A549 (cell line): ENCODE measurements at regions not wholly inside any gene's neighbourhood (a gene's known extent, or its start where the extent isn't known, plus 50 kb on each side); places are given as distances from the start of the nearest gene placed in this dataset.

Source experiments
- ATAC-seq, 2 experiments: fragments of 200-7000 bp in 1 of 2; fragments of >200 bp in 1 of 2; cut with Nextera tagmentation in 1 of 2; cut with Tn5 transposase in 1 of 2; 3 replicates each; pipeline versions ENCODE4 v1.8.0 to v1.9.1; 2018 to 2020; ENCODE audit warnings: mild to moderate bottlenecking in 1 of 2, moderate library complexity in 1 of 2
- CTCF ChIA-PET: fragments of 300-600 bp; sonication (Branson Sonifier 250); formaldehyde crosslinking; extraction: SDS; loops from one replicate; lab custom pipeline; 2021; ENCODE audit warnings: antibody characterized with exemption, inconsistent platforms; lab: Yijun Ruan, JAX
- POLR2A ChIA-PET: fragments of 350-600 bp; formaldehyde crosslinking; extraction: SDS; loops from one replicate; lab custom pipeline; 2021; ENCODE audit warnings: antibody characterized with exemption, inconsistent platforms; lab: Yijun Ruan, JAX
- DNase-seq, 2 experiments: peaks; one replicate each; pipeline versions ENCODE4 v3.0.0 to v3.0.0-alpha.2; 2011 to 2016; ENCODE audit warnings: low read depth in 1 of 2, low spot score in 1 of 2
- FAIRE-seq: peaks from 2 replicates; lab custom pipeline; 2011; peaks lifted over from hg19 to GRCh38; lab: Jason Lieb, UNC
- H3K27ac ChIP-seq, 2 experiments: fragments of >200 bp; sonication (Bioruptor Twin); formaldehyde crosslinking; 3 replicates each; pipeline ENCODE4 v1.5.1; 2016 to 2017
- H3K4me1 ChIP-seq: fragments of >200 bp; sonication (Bioruptor Twin); formaldehyde crosslinking; 3 replicates; pipeline ENCODE4 v1.6.1; 2016
- H3K4me2 ChIP-seq: fragments of >200 bp; sonication (Bioruptor Twin); formaldehyde crosslinking; 3 replicates; pipeline ENCODE4 v1.6.1; 2016
- H3K4me3 ChIP-seq: fragments of >200 bp; sonication (Bioruptor Twin); formaldehyde crosslinking; 3 replicates; pipeline ENCODE4 v1.5.1; 2016
- H3K9me3 ChIP-seq: fragments of >200 bp; sonication (Bioruptor Twin); formaldehyde crosslinking; 3 replicates; pipeline ENCODE4 v1.6.1; 2016
- ATOH8 ChIP-seq: fragments of 250-450 bp; sonication (Bioruptor Pico); IDR thresholded peaks from 2 replicates; pipeline ENCODE4 v1.5.0; 2020; ENCODE audit warnings: low read depth, mild to moderate bottlenecking, moderate library complexity
- BHLHE40 ChIP-seq: IDR thresholded peaks from 2 replicates; pipeline ENCODE4 v1.6.1; 2012; ENCODE audit warnings: low read depth, low read length, inconsistent platforms
- CBX2 ChIP-seq: fragments of 200-600 bp; sonication (generic); IDR thresholded peaks from 2 replicates; pipeline ENCODE4 v1.6.1; 2016; ENCODE audit warnings: low read depth, mild to moderate bottlenecking, borderline replicate concordance
- CBX8 ChIP-seq: fragments of 200-600 bp; sonication (generic); IDR thresholded peaks from 2 replicates; pipeline ENCODE4 v1.6.1; 2016
- EHMT2 ChIP-seq: fragments of 200-600 bp; sonication (generic); IDR thresholded peaks from 2 replicates; pipeline ENCODE4 v1.6.1; 2016; ENCODE audit warnings: antibody characterized with exemption, low read depth, mild to moderate bottlenecking, moderate library complexity
- FOSB ChIP-seq: fragments of 250-450 bp; sonication (Bioruptor Pico); IDR thresholded peaks from 2 replicates; pipeline ENCODE4 v1.5.0; 2020; ENCODE audit warnings: mild to moderate bottlenecking, moderate library complexity
- HOXA7 ChIP-seq: fragments of 250-450 bp; sonication (Bioruptor Pico); IDR thresholded peaks from 2 replicates; pipeline ENCODE4 v1.5.0; 2020; ENCODE audit warnings: mild to moderate bottlenecking, moderate library complexity
- HOXB13 ChIP-seq: fragments of 250-450 bp; sonication (Bioruptor Pico); IDR thresholded peaks from 2 replicates; pipeline ENCODE4 v1.5.0; 2020; ENCODE audit warnings: low read depth, mild to moderate bottlenecking, moderate library complexity
- HOXB5 ChIP-seq: fragments of 250-450 bp; sonication (Bioruptor Pico); IDR thresholded peaks from 2 replicates; pipeline ENCODE4 v1.5.0; 2020; ENCODE audit warnings: mild to moderate bottlenecking, moderate library complexity
- JUN ChIP-seq, 2 experiments: fragments of >200 bp; sonication (Bioruptor Twin); formaldehyde crosslinking; IDR thresholded peaks; 2 replicates in 1 of 2; 3 replicates in 1 of 2; pipeline ENCODE4 v1.6.1; 2016 to 2017
- JUNB ChIP-seq: fragments of >200 bp; sonication (Bioruptor Twin); formaldehyde crosslinking; IDR thresholded peaks from 2 replicates; pipeline ENCODE4 v1.6.1; 2016
- KDM1A ChIP-seq: fragments of 200-600 bp; sonication (generic); IDR thresholded peaks from 2 replicates; pipeline ENCODE4 v1.6.1; 2016; ENCODE audit warnings: low read depth, mild to moderate bottlenecking
- KDM5A ChIP-seq: fragments of 200-600 bp; sonication (generic); IDR thresholded peaks from 2 replicates; pipeline ENCODE4 v1.6.1; 2016; ENCODE audit warnings: antibody characterized with exemption, mild to moderate bottlenecking
- MAFK ChIP-seq: fragments of 450-650 bp; IDR thresholded peaks from 2 replicates; pipeline ENCODE4 v1.6.1; 2014; ENCODE audit not compliant: partially characterized antibody
- NR3C1 ChIP-seq: fragments of >200 bp; sonication (Bioruptor Twin); formaldehyde crosslinking; IDR thresholded peaks from 3 replicates; pipeline ENCODE4 v1.6.1; 2017
- POLR2A ChIP-seq: IDR thresholded peaks from 2 replicates; pipeline ENCODE4 v1.6.1; 2012; ENCODE audit warnings: mild to moderate bottlenecking, low read length
- POLR2AphosphoS2 ChIP-seq: conservative IDR thresholded peaks from 2 replicates; pipeline ENCODE4 v1.6.1; 2012; ENCODE audit warnings: low read length, improper control_type of control experiment, inconsistent platforms
- RCOR1 ChIP-seq: fragments of 150-350 bp; IDR thresholded peaks from 2 replicates; pipeline ENCODE4 v1.6.1; 2014; ENCODE audit warnings: antibody characterized with exemption, low read length, low read depth
- REST ChIP-seq: fragments of 200-600 bp; sonication (generic); IDR thresholded peaks from 2 replicates; pipeline ENCODE4 v1.6.1; 2016; ENCODE audit warnings: antibody characterized with exemption, mild to moderate bottlenecking, moderate library complexity
- SREBF2 ChIP-seq: fragments of 450-650 bp; IDR thresholded peaks from 2 replicates; pipeline ENCODE4 v1.6.1; 2014; ENCODE audit warnings: mild to moderate bottlenecking, moderate library complexity
- ZFP36 ChIP-seq: fragments of 450-650 bp; IDR thresholded peaks from 2 replicates; pipeline ENCODE4 v1.6.1; 2014; ENCODE audit warnings: borderline replicate concordance; ENCODE audit not compliant: partially characterized antibody
- WGBS: methylation state at CpG from one replicate; pipeline ENCODE4 v1.1.6; 2017; ENCODE audit errors: missing lambda C conversion rate; 5-methylcytosine and 5-hydroxymethylcytosine counted together

GRCh38 chr5:107782561-107783169, 111.9 kb upstream of the EFNA5 start:
- FAIRE-seq, result no peak
- POLR2A ChIA-PET, result no interaction called here
- no peak for ATAC-seq
- no peak overlapping the region for H3K27ac ChIP-seq
- H3K4me2 ChIP-seq, result no peak overlapping the region
- CTCF ChIA-PET, result no interaction called here
- no peak overlapping the region for H3K4me3 ChIP-seq
- DNase-seq, result no peak
- 47% methylated on average over 4 of the region's 4 CpGs for WGBS
- H3K4me1 ChIP-seq, result peaks cover 11% of the 10 kb centered on the region; the same call in 2 of the 3 replicates
- TF ChIP-seq MAFK (peak; percentile 77), JUNB (no peak)
- H3K9me3 ChIP-seq, result peaks cover 7% of the 10 kb centered on the region; the same call in 1 of the 3 replicates

- WGBS, result 6% methylated on average over 1 of the region's 1 CpG
- H3K4me1 ChIP-seq, result peaks cover 11% of the 10 kb centered on the region; the same call in 2 of the 3 replicates
- peaks cover 7% of the 10 kb centered on the region; the same call in 1 of the 3 replicates for H3K9me3 ChIP-seq
- H3K4me2 ChIP-seq, result no peak overlapping the region
- POLR2A ChIA-PET, result no interaction called here
- no peak for TF ChIP-seq ATOH8 (CRISPR knock-in tag)
- no peak for TF ChIP-seq POLR2A
- TF ChIP-seq EHMT2, result no peak
- no peak for TF ChIP-seq POLR2AphosphoS2
- no peak for TF ChIP-seq MAFK
- no peak for TF ChIP-seq SREBF2
- FAIRE-seq, result no peak
- CTCF ChIA-PET, result interaction anchor here (0.5 kb wide), 1 partner anchor 893 kb away, joined by 3 read pairs; no protein-coding TSS in a partner anchor
- no peak for ATAC-seq
- H3K27ac ChIP-seq, result no peak overlapping the region
- H3K4me3 ChIP-seq, result no peak overlapping the region
- no peak for DNase-seq
Measured at GRCh38 chr5:107781451-107781850, 110.7 kb upstream of the EFNA5 start.

DNA sequence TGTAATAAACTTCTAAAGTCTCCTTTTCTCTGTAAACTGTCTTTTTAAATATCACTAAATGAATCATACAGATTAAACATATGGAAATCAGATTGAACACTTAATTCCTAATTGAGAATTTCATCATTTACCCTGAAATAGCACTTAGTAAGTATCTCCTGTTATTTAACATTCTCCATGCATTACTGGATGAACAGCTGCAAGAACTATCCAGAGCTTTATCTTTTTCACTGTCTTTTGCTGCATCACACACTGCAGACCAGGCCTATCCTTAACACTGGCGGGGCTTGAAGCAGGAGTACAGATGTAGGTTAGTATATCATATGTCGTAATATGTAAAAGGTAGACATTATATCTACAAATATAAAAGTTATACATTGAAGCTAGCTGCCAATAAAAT, 108.7 kb upstream of the EFNA5 start:
- CTCF ChIA-PET, result no interaction called here
- POLR2A ChIA-PET, result no interaction called here
- Histone ChIP-seq H3K9me3 (peaks cover 7% of the 10 kb centered on the region; the same call in 1 of the 3 replicates), H3K27ac (no peak overlapping the region), H3K4me3 (no peak overlapping the region), H3K4me2 (no peak overlapping the region), H3K4me1 (peaks cover 11% of the 10 kb centered on the region; the same call in 2 of the 3 replicates)
- 89% methylated on average over 2 of the region's 2 CpGs for WGBS
- DNase-seq, result no peak
- no peak for ATAC-seq
- FAIRE-seq, result no peak
- TF ChIP-seq JUNB (no peak), JUN (IDR thresholded peaks at IDR 0.05) (no peak), HOXB13 (CRISPR knock-in tag) (no peak), KDM1A (no peak), KDM5A (no peak), ATOH8 (CRISPR knock-in tag) (no peak)

DNA sequence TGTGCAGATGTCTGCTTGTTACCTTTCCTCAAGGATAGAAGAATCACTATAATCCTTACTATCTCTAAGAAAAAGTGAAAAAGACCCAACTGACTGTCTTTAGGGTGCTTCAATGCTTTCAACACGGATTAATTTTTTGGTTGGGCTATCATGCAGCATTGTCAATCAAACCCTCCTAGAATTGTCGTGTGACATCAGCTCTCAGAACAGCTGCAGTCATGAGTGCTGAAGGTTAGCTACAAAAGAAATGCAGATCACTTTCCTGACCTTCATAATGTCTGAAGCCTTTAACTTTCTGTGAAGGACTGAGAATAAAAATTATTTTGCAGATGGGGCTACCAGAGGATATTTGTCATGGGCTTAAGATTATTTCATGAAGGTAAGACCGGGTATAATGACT, 107.9 kb upstream of the EFNA5 start:
- Histone ChIP-seq H3K4me3 (no peak overlapping the region), H3K9me3 (peaks cover 7% of the 10 kb centered on the region; the same call in 1 of the 3 replicates), H3K4me2 (no peak overlapping the region), H3K4me1 (peaks cover 9% of the 10 kb centered on the region; the same call in 2 of the 3 replicates), H3K27ac (no peak overlapping the region)
- FAIRE-seq (no peak), ATAC-seq (no peak), DNase-seq (no peak)
- ChIA-PET POLR2A (no interaction called here), CTCF (no interaction called here)
- 36% methylated on average over 3 of the region's 3 CpGs for WGBS
- no peak for TF ChIP-seq ZFP36

DNA sequence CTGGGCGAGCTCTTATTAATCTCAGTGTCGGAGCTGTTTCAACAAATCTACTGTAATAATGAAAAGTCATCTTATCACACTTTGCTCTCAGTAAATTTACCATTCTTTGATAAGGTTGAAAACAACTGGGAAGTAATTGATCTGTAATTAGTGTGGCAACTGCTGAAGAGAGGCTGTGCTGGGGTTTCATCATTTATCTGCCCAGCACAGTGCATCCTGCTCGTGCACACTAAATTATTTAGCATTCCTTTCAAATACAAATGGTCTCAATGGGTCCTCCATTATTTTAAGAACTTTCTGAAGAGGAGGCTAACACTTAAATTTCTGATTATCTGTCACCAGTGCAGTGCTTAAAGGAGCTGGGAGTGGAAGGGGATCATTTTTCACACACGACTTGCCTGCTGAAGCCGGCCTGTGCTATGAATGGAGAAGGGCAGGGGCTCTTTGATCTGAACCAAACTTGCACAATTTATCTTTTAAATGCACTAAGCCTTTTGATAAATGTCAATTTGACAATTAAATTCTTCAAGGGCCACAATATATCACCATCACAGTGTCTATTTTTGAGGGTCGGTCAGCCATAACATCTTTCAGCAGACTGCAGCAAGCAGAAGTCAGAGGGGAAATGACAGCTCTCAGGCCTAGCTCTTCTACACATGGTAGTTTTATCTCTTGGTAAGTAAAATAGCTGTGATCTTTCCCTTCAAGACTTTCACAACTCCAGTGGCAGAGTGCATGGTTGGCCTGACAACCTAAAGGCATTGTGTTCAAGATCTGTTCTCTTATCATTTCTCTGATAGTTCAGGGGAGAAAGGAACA, 106.4 kb upstream of the EFNA5 start:
- Histone ChIP-seq H3K4me1 (no peaks in the 10 kb centered on the region), H3K9me3 (peaks cover 7% of the 10 kb centered on the region; the same call in 1 of the 3 replicates), H3K27ac (no peak overlapping the region), H3K4me2 (no peak overlapping the region), H3K4me3 (no peak overlapping the region)
- ChIA-PET POLR2A (no interaction called here), CTCF (no interaction called here)
- FAIRE-seq, result no peak
- 82% methylated on average over 6 of the region's 6 CpGs for WGBS
- DNase-seq, result no peak
- ATAC-seq, result no peak
- TF ChIP-seq CBX8, result no peak
- TF ChIP-seq MAFK, result no peak
- no peak for TF ChIP-seq HOXB13 (CRISPR knock-in tag)
- TF ChIP-seq REST, result no peak
- TF ChIP-seq HOXA7, result no peak
- no peak for TF ChIP-seq RCOR1
- TF ChIP-seq BHLHE40, result no peak
- no peak for TF ChIP-seq NR3C1
- no peak for TF ChIP-seq CBX2
- no peak for TF ChIP-seq HOXB5
- no peak for TF ChIP-seq FOSB (CRISPR knock-in tag)
